Endothelial cell of umbilical vein (primary cell): ENCODE measurements at regions not wholly inside any gene's neighbourhood (a gene's known extent, or its start where the extent isn't known, plus 50 kb on each side); places are given as distances from the start of the nearest gene placed in this dataset.

ENCODE experiments used
- BruUV-seq: library from RNA; stranded (reverse); fragments of 400-500 nt; replicated peaks from 2 replicates; lab custom pipeline; 2021; lab: Mats Ljungman, UMichigan
- CTCF ChIA-PET: fragments of 300-600, 350-600 bp; sonication (Branson Sonifier 250); formaldehyde crosslinking; loops from one replicate; lab custom pipeline; 2021; ENCODE audit warnings: antibody characterized with exemption, inconsistent platforms; lab: Charles Lee
- POLR2A ChIA-PET: fragments of 300-600, 350-600 bp; sonication (Branson Sonifier 250); formaldehyde crosslinking; loops from one replicate; lab custom pipeline; 2021; ENCODE audit warnings: antibody characterized with exemption, inconsistent platforms; lab: Charles Lee
- DNase-seq: peaks from one replicate; pipeline ENCODE4 v3.0.0-alpha.2; 2011; ENCODE audit warnings: low read depth, low spot score
- FAIRE-seq: peaks from 2 replicates; lab custom pipeline; 2011; peaks lifted over from hg19 to GRCh38; lab: Jason Lieb, UNC
- H2AFZ ChIP-seq: 2 replicates; pipeline ENCODE4 v1.6.0; 2012; ENCODE audit warnings: low read depth, low read length, control low read depth, inconsistent platforms
- H3K27ac ChIP-seq: 2 replicates; pipeline ENCODE4 v1.5.1; 2011; ENCODE audit warnings: low read depth, mild to moderate bottlenecking, control low read depth, low read length, moderate library complexity; ENCODE audit not compliant: insufficient read depth
- H3K27me3 ChIP-seq, 2 experiments: 2 replicates each; pipeline versions ENCODE4 v1.6.0 to v1.6.1; 2011; ENCODE audit warnings: low read length in 2 of 2, mixed read lengths in 1 of 2; ENCODE audit not compliant: control insufficient read depth in 2 of 2, insufficient read depth in 2 of 2
- H3K36me3 ChIP-seq, 2 experiments: 2 replicates in 1 of 2; 3 replicates in 1 of 2; pipeline ENCODE4 v1.5.1; 2011; ENCODE audit warnings: low read length in 2 of 2, mild to moderate bottlenecking in 1 of 2, moderate library complexity in 1 of 2; ENCODE audit not compliant: control insufficient read depth in 2 of 2, insufficient read depth in 2 of 2; ENCODE audit errors: extremely low read depth in 1 of 2
- H3K4me1 ChIP-seq: 3 replicates; pipeline ENCODE4 v1.5.1; 2011; ENCODE audit warnings: mild to moderate bottlenecking, low read length; ENCODE audit not compliant: control insufficient read depth, insufficient read depth; ENCODE audit errors: extremely low read depth
- H3K4me2 ChIP-seq: 2 replicates; pipeline ENCODE4 v1.6.1; 2011; ENCODE audit warnings: low read length, control low read depth, mixed read lengths; ENCODE audit not compliant: insufficient read depth
- H3K4me3 ChIP-seq, 3 experiments: fragments of 200-600 bp in 1 of 3; sonication (generic), shearing (Covaris generic) in 1 of 3; replicated peaks in 1 of 3; 2 replicates each; pipeline ENCODE4 v1.5.1; 2011 to 2016; ENCODE audit warnings: control low read depth in 3 of 3, low read length in 3 of 3, mild to moderate bottlenecking in 2 of 3, inconsistent platforms in 1 of 3, low read depth in 1 of 3, moderate library complexity in 1 of 3; ENCODE audit not compliant: insufficient read depth in 1 of 3
- H3K79me2 ChIP-seq: 2 replicates; pipeline ENCODE4 v1.6.0; 2012; ENCODE audit warnings: low read length, inconsistent platforms; ENCODE audit not compliant: control insufficient read depth, insufficient read depth
- H3K9ac ChIP-seq: replicated peaks from 2 replicates; pipeline ENCODE3; 2011; ENCODE audit warnings: low read length, control low read depth; ENCODE audit not compliant: insufficient read depth; ENCODE audit errors: extremely low read depth
- H3K9me1 ChIP-seq: replicated peaks from 3 replicates; pipeline ENCODE4 v1.6.0; 2011; ENCODE audit warnings: mild to moderate bottlenecking, low read length; ENCODE audit not compliant: control insufficient read depth, insufficient read depth; ENCODE audit errors: extremely low read depth
- H3K9me3 ChIP-seq: replicated peaks from 2 replicates; pipeline ENCODE4 v1.5.1; 2012; ENCODE audit warnings: low read length, inconsistent platforms; ENCODE audit not compliant: control insufficient read depth, insufficient read depth
- H4K20me1 ChIP-seq: replicated peaks from 2 replicates; pipeline ENCODE3; 2011; ENCODE audit warnings: mild to moderate bottlenecking, low read length; ENCODE audit not compliant: control insufficient read depth, insufficient read depth; ENCODE audit errors: extremely low read depth
- CTCF ChIP-seq, 2 donors: IDR thresholded peaks; 1 replicate in 1 of 2; 2 replicates in 1 of 2; pipeline ENCODE4 v1.5.1; 2011; ENCODE audit warnings: low read length in 2 of 2, mild to moderate bottlenecking in 2 of 2, moderate library complexity in 2 of 2, control low read depth in 1 of 2, inconsistent platforms in 1 of 2, low read depth in 1 of 2; ENCODE audit not compliant: insufficient read depth in 1 of 2; ENCODE audit errors: extremely low read depth in 1 of 2
- EZH2 ChIP-seq: IDR thresholded peaks from 2 replicates; pipeline ENCODE4 v1.6.1; 2012; ENCODE audit warnings: borderline replicate concordance, low read depth, mild to moderate bottlenecking, moderate library complexity, low read length, inconsistent platforms; ENCODE audit not compliant: severe bottlenecking
- JUN ChIP-seq: IDR thresholded peaks from 2 replicates; pipeline ENCODE4 v1.6.1; 2011; ENCODE audit warnings: borderline replicate concordance, low read depth; ENCODE audit not compliant: insufficient read length, insufficient read depth
- MAX ChIP-seq: IDR thresholded peaks from 2 replicates; pipeline ENCODE4 v1.6.1; 2011; ENCODE audit not compliant: insufficient read depth, insufficient read length
- POLR2A ChIP-seq: IDR thresholded peaks from 2 replicates; pipeline ENCODE4 v1.6.1; 2012; ENCODE audit warnings: low read depth, mild to moderate bottlenecking, control low read depth, low read length
- dilution Hi-C: fragments of 300-500 bp; cut with MboI; formaldehyde crosslinking; loops from one replicate; pipeline ENCODE4 v1.15.0; 2019; ENCODE audit warnings: low sequenced_read_pairs; ENCODE audit not compliant: extremely low pct_ligation_motif_present
- intact Hi-C: fragments of 100-400 bp; cut with micrococcal nuclease; formaldehyde crosslinking; loops from one replicate; pipeline ENCODE4 v1.10.0; 2022

GRCh38 chr12:19740472-19741131, 301.3 kb downstream of the AEBP2 start:
- Histone ChIP-seq H3K27ac (no peak overlapping the region), H3K4me1 (peaks cover 39% of the 10 kb centered on the region), H3K36me3 (no peaks in the 10 kb centered on the region), H3K4me3 (no peak overlapping the region), H4K20me1 (no peaks in the 10 kb centered on the region), H2AFZ (no peak overlapping the region), H3K79me2 (no peaks in the 10 kb centered on the region), H3K9ac (no peak overlapping the region), H3K9me1 (no peaks in the 10 kb centered on the region), H3K27me3 (no peaks in the 10 kb centered on the region), H3K9me3 (no peaks in the 10 kb centered on the region), H3K4me2 (no peak overlapping the region)
- no TSS peak for BruUV-seq
- no peak for DNase-seq
- dilution Hi-C loops: no loop called here
- ChIA-PET CTCF (interaction anchor here (0.7 to 4.7 kb wide), 15 partner anchors 15 to 884 kb away, joined by 3 to 49 read pairs (median 7); partner anchors contain the start of gene PDE3A), POLR2A (no interaction called here)
- intact Hi-C loops: loop anchor here (5.0 kb wide), 3 partner anchors 213 to 722 kb away; no protein-coding TSS in a partner anchor
- TF ChIP-seq CTCF (IDR thresholded peaks at IDR 0.05; ENCODE audit: extremely low read depth in 1 of 2, insufficient read depth in 1 of 2, low read depth in 1 of 2, low read length in 2 of 2): no peak
- FAIRE-seq: no peak

- intact Hi-C loops: loop anchor here (5.0 kb wide), 3 partner anchors 214 to 721 kb away; no protein-coding TSS in a partner anchor
- FAIRE-seq: no peak
These were observed 301.8 kb downstream of the AEBP2 start for GRCh38 chr12:19741132-19741489.

More at GRCh38 chr12:19741132-19741489, 301.8 kb downstream of the AEBP2 start:
- BruUV-seq: no TSS peak
- Histone ChIP-seq H3K36me3 (no peaks in the 10 kb centered on the region), H3K9me3 (no peaks in the 10 kb centered on the region), H3K4me1 (peaks cover 41% of the 10 kb centered on the region), H3K4me3 (no peak overlapping the region), H3K79me2 (no peaks in the 10 kb centered on the region), H3K9ac (no peak overlapping the region), H3K9me1 (no peaks in the 10 kb centered on the region), H3K4me2 (no peak overlapping the region), H3K27me3 (no peaks in the 10 kb centered on the region), H4K20me1 (no peaks in the 10 kb centered on the region), H3K27ac (no peak overlapping the region), H2AFZ (no peak overlapping the region)
- DNase-seq: no peak
- CTCF ChIA-PET: interaction anchor here (0.7 to 4.7 kb wide), 7 partner anchors 17 to 883 kb away, joined by 3 to 49 read pairs (median 7); partner anchors contain the start of gene PDE3A
- TF ChIP-seq JUN (no peak), EZH2 (no peak), MAX (no peak), POLR2A (no peak)
- POLR2A ChIA-PET: no interaction called here
- dilution Hi-C loops: no loop called here
